ENCODE measurements at regions not wholly inside any gene's neighbourhood (a gene's known extent, or its start where the extent isn't known, plus 50 kb on each side); places are given as distances from the start of the nearest gene placed in this dataset.
"Not testable (repeated sequence)": the region's sequence is repeated elsewhere in the genome, so short reads cannot be mapped to it uniquely, and the experiment has no call there.

GRCh38 chr12:94010307-94010706, 138.1 kb upstream of the PLXNC1 start (continued):
- TF ChIP-seq PATZ1 (CRISPR knock-in tag; IDR thresholded peaks at IDR 0.05; ENCODE audit: borderline replicate concordance) (no peak), ZNF565 (CRISPR knock-in tag; conservative IDR thresholded peaks at IDR 0.05; ENCODE audit: low read depth) (no peak)

GRCh38 chr12:94012071-94012470, 136.3 kb upstream of the PLXNC1 start:
- ATAC-seq: no peak
- TF ChIP-seq SNAI2 (CRISPR knock-in tag; IDR thresholded peaks at IDR 0.05) (no peak), CREB5 (CRISPR knock-in tag; IDR thresholded peaks at IDR 0.05; ENCODE audit: low read depth) (no peak), OSR1 (CRISPR knock-in tag; IDR thresholded peaks at IDR 0.05) (no peak), ZC3H10 (CRISPR knock-in tag; IDR thresholded peaks at IDR 0.05) (no peak), PPARA (CRISPR knock-in tag; IDR thresholded peaks at IDR 0.05; ENCODE audit: borderline replicate concordance) (no peak), ISL1 (CRISPR knock-in tag; IDR thresholded peaks at IDR 0.05) (no peak), ZNF8 (CRISPR knock-in tag; IDR thresholded peaks at IDR 0.05) (no peak), BACH2 (CRISPR knock-in tag; IDR thresholded peaks at IDR 0.05; ENCODE audit: borderline replicate concordance) (no peak), TCF4 (CRISPR knock-in tag; IDR thresholded peaks at IDR 0.05; ENCODE audit: borderline replicate concordance) (no peak), POU6F1 (CRISPR knock-in tag; IDR thresholded peaks at IDR 0.05; ENCODE audit: borderline replicate concordance, low read depth) (no peak)

GRCh38 chr12:94012590-94012989, 135.8 kb upstream of the PLXNC1 start:
- ATAC-seq: no peak
- no peak for TF ChIP-seq BACH2 (CRISPR knock-in tag; IDR thresholded peaks at IDR 0.05; ENCODE audit: borderline replicate concordance)
- TF ChIP-seq ISL1 (CRISPR knock-in tag; IDR thresholded peaks at IDR 0.05): peak; percentile 67

GRCh38 chr12:94017247-94017646, 131.1 kb upstream of the PLXNC1 start:
- not testable (repeated sequence) for ATAC-seq

- no peak for TF ChIP-seq ZNF565 (CRISPR knock-in tag; conservative IDR thresholded peaks at IDR 0.05; ENCODE audit: low read depth)
- no peak for TF ChIP-seq GLIS3 (CRISPR knock-in tag; IDR thresholded peaks at IDR 0.05)
- TF ChIP-seq CREB5 (CRISPR knock-in tag; IDR thresholded peaks at IDR 0.05; ENCODE audit: low read depth): no peak
- TF ChIP-seq ZFP3 (CRISPR knock-in tag; IDR thresholded peaks at IDR 0.05): no peak
- no peak for TF ChIP-seq TSHZ2 (CRISPR knock-in tag; IDR thresholded peaks at IDR 0.05)
- ATAC-seq: no peak
Measured at GRCh38 chr12:94020335-94020734, 128.0 kb upstream of the PLXNC1 start.

- no peak for ATAC-seq
- TF ChIP-seq PPARA (CRISPR knock-in tag; IDR thresholded peaks at IDR 0.05; ENCODE audit: borderline replicate concordance) (no peak), SNAI2 (CRISPR knock-in tag; IDR thresholded peaks at IDR 0.05) (no peak), ZFP30 (CRISPR knock-in tag; IDR thresholded peaks at IDR 0.05) (peak; percentile 100), CREB5 (CRISPR knock-in tag; IDR thresholded peaks at IDR 0.05; ENCODE audit: low read depth) (no peak)
Measured at GRCh38 chr12:94023879-94024278, 124.5 kb upstream of the PLXNC1 start.
